Karpas-422 (cell line): ENCODE measurements at regions not wholly inside any gene's neighbourhood (a gene's known extent, or its start where the extent isn't known, plus 50 kb on each side); places are given as distances from the start of the nearest gene placed in this dataset.

Source experiments
- DNase-seq: peaks from one replicate; pipeline ENCODE4 v3.0.0-alpha.2; 2015
- H2AFZ ChIP-seq: fragments of 200-600 bp; sonication (generic); 2 replicates; pipeline ENCODE4 v1.6.1; 2014; ENCODE audit warnings: antibody characterized with exemption, low read length, mixed read lengths
- H3K27ac ChIP-seq: fragments of 200-600 bp; sonication (generic); 2 replicates; pipeline ENCODE4 v1.5.1; 2014; ENCODE audit warnings: mild to moderate bottlenecking, low read length, moderate library complexity
- H3K27me3 ChIP-seq: fragments of 200-600 bp; sonication (generic); 2 replicates; pipeline ENCODE4 v1.6.1; 2014; ENCODE audit warnings: low read length, mixed read lengths
- H3K36me3 ChIP-seq: fragments of 200-600 bp; sonication (generic); 2 replicates; pipeline ENCODE4 v1.6.1; 2014; ENCODE audit warnings: low read length, mixed read lengths; ENCODE audit not compliant: insufficient read depth
- H3K4me1 ChIP-seq: fragments of 200-600 bp; sonication (generic); 2 replicates; pipeline ENCODE4 v1.6.1; 2014; ENCODE audit warnings: mild to moderate bottlenecking, low read length, mixed read lengths
- H3K4me2 ChIP-seq: fragments of 200-600 bp; sonication (generic); 2 replicates; pipeline ENCODE4 v1.6.1; 2014; ENCODE audit warnings: low read length, low read depth, mild to moderate bottlenecking; ENCODE audit not compliant: poor library complexity, severe bottlenecking
- H3K4me3 ChIP-seq: fragments of 200-600 bp; sonication (generic); 2 replicates; pipeline ENCODE4 v1.5.1; 2014; ENCODE audit warnings: mild to moderate bottlenecking, antibody characterized with exemption, low read length, mixed read lengths
- H3K79me2 ChIP-seq: fragments of 200-600 bp; sonication (generic); 2 replicates; pipeline ENCODE4 v1.6.1; 2014; ENCODE audit warnings: mild to moderate bottlenecking, low read length, mixed read lengths
- H3K9ac ChIP-seq: fragments of 200-600 bp; sonication (generic); 2 replicates; pipeline ENCODE4 v1.6.0; 2014; ENCODE audit warnings: low read length
- H3K9me2 ChIP-seq: fragments of 200-600 bp; sonication (generic), shearing (Covaris generic); replicated peaks from 2 replicates; pipeline ENCODE4 v1.6.0; 2014; ENCODE audit warnings: mild to moderate bottlenecking, low read length, moderate library complexity; ENCODE audit not compliant: insufficient read depth
- H3K9me3 ChIP-seq: fragments of 300-700, 200-600 bp; sonication (generic); 2 replicates; pipeline ENCODE4 v1.6.1; 2014; ENCODE audit warnings: low read length, mixed read lengths
- H4K20me1 ChIP-seq: fragments of 200-600 bp; sonication (generic); 2 replicates; pipeline ENCODE4 v1.6.1; 2014; ENCODE audit warnings: mild to moderate bottlenecking, antibody characterized with exemption, low read length, low read depth; ENCODE audit not compliant: insufficient read depth

DNA sequence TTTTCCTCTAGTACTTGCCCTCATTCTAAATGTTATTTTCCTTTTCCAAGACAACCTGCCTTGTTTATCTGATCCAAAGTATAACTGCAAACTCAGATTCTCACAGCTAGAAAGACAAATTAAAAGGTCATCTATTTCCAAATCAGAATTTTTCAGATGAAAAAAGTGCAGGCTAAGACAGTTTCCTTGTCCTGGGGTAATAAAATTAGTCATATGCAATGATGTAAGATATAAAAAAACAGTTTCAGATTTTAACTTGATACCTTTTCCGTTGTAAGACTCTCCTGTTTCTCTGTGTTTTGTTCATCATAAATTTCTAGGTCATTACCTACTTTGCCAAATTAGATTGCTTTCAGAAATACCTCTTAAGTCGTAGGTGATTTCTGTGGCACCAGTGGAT, 238.4 kb upstream of the PEX5L start:
- H3K79me2 ChIP-seq = no peaks in the 10 kb centered on the region
- H3K27ac ChIP-seq = no peak overlapping the region
- no peak overlapping the region for H3K9ac ChIP-seq
- no peaks in the 10 kb centered on the region for H4K20me1 ChIP-seq
- no peaks in the 10 kb centered on the region for H3K9me2 ChIP-seq
- H3K36me3 ChIP-seq = no peaks in the 10 kb centered on the region
- peaks cover 16% of the 10 kb centered on the region for H3K4me1 ChIP-seq
- H2AFZ ChIP-seq = no peak overlapping the region
- no peak for DNase-seq
- H3K27me3 ChIP-seq = no peaks in the 10 kb centered on the region
- H3K9me3 ChIP-seq = no peaks in the 10 kb centered on the region
- no peak overlapping the region for H3K4me3 ChIP-seq
- H3K4me2 ChIP-seq = no peak overlapping the region

DNA sequence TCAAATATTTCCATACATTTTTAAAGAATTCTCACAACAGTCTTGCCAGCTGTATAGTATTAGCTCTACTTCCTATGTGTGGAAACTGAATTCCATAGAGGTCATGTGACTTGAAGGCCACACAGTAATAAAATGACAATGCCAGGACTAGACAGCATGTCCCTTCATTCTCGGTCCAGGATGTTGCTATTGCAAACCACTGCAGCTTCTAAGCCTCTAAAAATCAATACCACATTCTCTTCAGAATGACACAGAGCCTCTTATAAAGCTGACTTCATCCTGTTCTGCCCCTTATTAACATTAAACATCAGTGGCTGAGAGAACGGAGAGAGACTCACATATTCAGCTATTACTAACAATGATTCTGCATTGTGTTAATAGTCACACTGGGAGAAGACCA, 240.3 kb upstream of the PEX5L start:
- Histone ChIP-seq H2AFZ (no peak overlapping the region), H3K27ac (no peak overlapping the region), H3K79me2 (no peaks in the 10 kb centered on the region), H4K20me1 (no peaks in the 10 kb centered on the region), H3K9me2 (no peaks in the 10 kb centered on the region), H3K4me3 (no peak overlapping the region), H3K27me3 (no peaks in the 10 kb centered on the region), H3K36me3 (no peaks in the 10 kb centered on the region), H3K4me1 (peaks cover 16% of the 10 kb centered on the region), H3K9ac (no peak overlapping the region), H3K9me3 (no peaks in the 10 kb centered on the region), H3K4me2 (no peak overlapping the region)
- no peak for DNase-seq

DNA sequence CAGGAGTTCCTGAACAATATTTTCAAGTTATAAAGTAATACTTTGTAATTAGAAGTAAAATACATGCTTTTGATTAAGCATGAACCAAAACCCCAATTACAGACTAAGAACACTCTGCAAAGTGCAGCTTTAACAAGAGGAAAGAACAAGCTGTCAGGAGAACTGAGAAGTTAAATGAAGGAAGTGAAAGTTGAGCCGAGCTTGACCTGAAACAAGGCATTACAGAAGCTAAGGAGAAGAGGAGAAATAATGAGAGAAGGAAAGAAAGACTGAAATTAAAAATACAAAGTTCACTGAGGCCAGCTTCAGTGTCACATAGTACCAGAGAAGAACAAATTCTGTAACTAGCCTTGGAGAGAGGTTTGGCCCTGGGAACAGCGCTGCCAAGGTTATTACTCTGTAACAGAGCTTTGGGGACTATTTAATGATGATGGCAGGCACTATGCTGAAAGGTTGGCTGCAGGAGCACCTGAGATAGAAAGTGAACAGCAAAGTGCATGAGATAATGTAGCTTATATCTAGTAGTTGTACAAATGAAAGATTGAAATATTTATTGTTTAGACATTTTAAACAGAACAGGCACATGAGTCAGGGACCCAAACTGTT, 241.9 kb upstream of the PEX5L start:
- no peak overlapping the region for H3K4me3 ChIP-seq
- peak; percentile 68 for DNase-seq
- no peaks in the 10 kb centered on the region for H3K9me3 ChIP-seq
- no peak overlapping the region for H3K27ac ChIP-seq
- no peaks in the 10 kb centered on the region for H3K36me3 ChIP-seq
- no peak overlapping the region for H3K9ac ChIP-seq
- H4K20me1 ChIP-seq = no peaks in the 10 kb centered on the region
- peaks cover 16% of the 10 kb centered on the region for H3K4me1 ChIP-seq
- H3K9me2 ChIP-seq = no peaks in the 10 kb centered on the region
- H2AFZ ChIP-seq = peak overlapping the region; percentile 33; the same call in 1 of the 2 replicates
- no peaks in the 10 kb centered on the region for H3K79me2 ChIP-seq
- H3K27me3 ChIP-seq = no peaks in the 10 kb centered on the region
- H3K4me2 ChIP-seq = peak overlapping the region; percentile 22

DNA sequence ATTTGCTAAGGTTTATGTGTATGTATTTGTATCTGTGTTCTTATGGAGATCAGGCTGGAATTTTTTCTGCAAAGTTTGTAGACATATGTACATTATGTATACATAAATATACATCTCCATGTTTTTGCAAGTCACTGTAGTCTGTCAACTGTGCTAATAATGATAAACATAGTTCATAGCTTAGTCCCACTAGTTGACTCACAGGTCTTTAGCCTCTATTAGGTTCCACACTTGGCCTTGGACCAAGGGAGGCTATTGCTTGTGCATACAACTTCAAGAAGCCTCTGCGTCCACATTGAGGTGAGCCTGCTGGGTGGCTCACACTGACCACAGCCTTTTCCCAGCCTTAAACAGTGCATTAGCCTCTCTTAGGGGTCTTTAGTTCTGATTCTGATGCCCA, 243.8 kb upstream of the PEX5L start:
- H3K4me1 ChIP-seq = peaks cover 16% of the 10 kb centered on the region
- no peaks in the 10 kb centered on the region for H3K79me2 ChIP-seq
- no peaks in the 10 kb centered on the region for H3K36me3 ChIP-seq
- no peaks in the 10 kb centered on the region for H3K9me2 ChIP-seq
- H3K9ac ChIP-seq = no peak overlapping the region
- no peak overlapping the region for H3K4me3 ChIP-seq
- no peak overlapping the region for H2AFZ ChIP-seq
- H3K27me3 ChIP-seq = no peaks in the 10 kb centered on the region
- H3K4me2 ChIP-seq = no peak overlapping the region
- H3K27ac ChIP-seq = no peak overlapping the region
- DNase-seq = no peak
- H3K9me3 ChIP-seq = no peaks in the 10 kb centered on the region
- H4K20me1 ChIP-seq = no peaks in the 10 kb centered on the region

DNA sequence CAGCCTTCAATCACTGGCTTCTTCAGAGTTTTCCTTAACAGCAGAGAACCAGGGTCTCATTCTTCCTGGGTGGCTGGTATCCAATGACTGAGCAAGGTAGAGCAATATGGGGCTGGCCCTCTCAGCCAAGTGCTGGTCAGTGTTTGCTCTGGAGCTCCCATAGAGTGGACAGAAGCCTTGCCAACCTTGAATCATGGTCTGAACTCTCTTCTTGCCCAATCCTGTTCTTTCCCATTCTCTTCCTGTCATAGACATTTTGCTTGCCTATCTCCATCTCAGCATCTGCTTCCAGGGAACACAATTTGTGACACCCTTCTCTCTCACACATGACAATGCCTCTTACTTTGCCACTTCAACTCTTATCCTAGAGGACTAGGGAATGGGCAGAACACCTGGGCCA, 245.6 kb upstream of the PEX5L start:
- no peak overlapping the region for H3K4me2 ChIP-seq
- H3K36me3 ChIP-seq = no peaks in the 10 kb centered on the region
- no peak overlapping the region for H3K27ac ChIP-seq
- no peaks in the 10 kb centered on the region for H3K27me3 ChIP-seq
- no peak overlapping the region for H3K9ac ChIP-seq
- H3K9me3 ChIP-seq = no peaks in the 10 kb centered on the region
- no peak overlapping the region for H3K4me3 ChIP-seq
- H4K20me1 ChIP-seq = no peaks in the 10 kb centered on the region
- H3K9me2 ChIP-seq = no peaks in the 10 kb centered on the region
- H2AFZ ChIP-seq = no peak overlapping the region
- peaks cover 16% of the 10 kb centered on the region for H3K4me1 ChIP-seq
- DNase-seq = no peak
- H3K79me2 ChIP-seq = no peaks in the 10 kb centered on the region

DNA sequence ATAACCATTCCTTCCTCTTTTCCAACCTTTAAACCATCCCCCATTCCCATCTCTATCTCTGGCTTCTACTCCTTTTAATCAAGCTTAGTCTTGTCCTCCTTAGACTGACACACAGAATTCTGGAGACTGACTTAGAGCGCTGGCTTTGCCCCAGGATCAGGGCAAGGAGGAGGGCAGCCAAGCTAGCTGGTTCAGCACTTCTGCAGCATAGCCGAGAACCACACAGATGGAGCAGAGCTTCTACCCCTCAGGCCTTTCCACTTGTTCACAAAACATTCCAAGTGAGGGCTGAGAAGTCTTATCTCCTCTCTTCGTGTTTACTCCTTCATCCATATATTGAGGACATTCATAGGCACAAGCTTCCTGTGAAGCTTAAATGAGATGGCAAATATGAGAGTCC, 246.5 kb upstream of the PEX5L start:
- no peak overlapping the region for H3K4me3 ChIP-seq
- peaks cover 9% of the 10 kb centered on the region for H3K4me1 ChIP-seq
- DNase-seq = no peak
- H3K9me3 ChIP-seq = no peaks in the 10 kb centered on the region
- no peaks in the 10 kb centered on the region for H3K36me3 ChIP-seq
- H3K4me2 ChIP-seq = no peak overlapping the region
- H3K79me2 ChIP-seq = no peaks in the 10 kb centered on the region
- H3K9me2 ChIP-seq = no peaks in the 10 kb centered on the region
- H2AFZ ChIP-seq = no peak overlapping the region
- no peaks in the 10 kb centered on the region for H4K20me1 ChIP-seq
- H3K9ac ChIP-seq = no peak overlapping the region
- no peaks in the 10 kb centered on the region for H3K27me3 ChIP-seq
- H3K27ac ChIP-seq = no peak overlapping the region

DNA sequence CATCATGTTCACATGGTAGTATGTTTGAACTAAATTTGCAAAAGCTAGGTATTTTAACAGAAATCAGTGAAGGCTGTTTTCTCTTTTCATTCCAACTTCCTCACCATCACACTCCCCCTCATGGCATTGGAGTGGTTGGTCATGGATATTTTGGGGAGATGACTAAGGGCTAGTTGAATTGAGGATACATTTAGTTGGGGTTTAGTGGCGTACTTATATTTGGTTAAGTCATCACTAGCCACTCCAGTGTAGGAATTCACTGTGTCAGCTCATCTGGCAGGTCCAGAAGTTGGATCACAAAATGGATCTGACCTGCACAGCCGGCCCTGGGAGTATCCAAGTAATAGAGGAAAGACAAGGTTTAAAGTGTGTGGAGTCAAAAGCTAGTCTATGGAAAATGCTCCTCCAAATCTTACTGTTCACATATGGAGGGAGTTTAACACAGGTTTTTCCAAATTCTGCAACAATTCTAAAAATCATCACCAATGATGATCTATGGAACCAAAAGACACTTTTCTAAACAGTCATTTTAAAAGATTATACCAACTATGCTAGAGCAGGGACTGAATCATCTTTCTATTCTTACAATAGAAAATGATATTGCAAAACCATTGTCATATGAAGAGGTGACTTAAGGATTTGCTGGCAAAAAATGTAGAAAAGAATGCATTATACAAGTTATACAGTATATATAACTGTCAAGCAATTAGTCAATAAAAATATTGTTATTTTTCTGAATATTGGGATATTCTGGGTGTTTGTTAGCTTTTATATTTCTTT, 247.8 kb upstream of the PEX5L start:
- H3K9me3 ChIP-seq = no peaks in the 10 kb centered on the region
- H3K36me3 ChIP-seq = no peaks in the 10 kb centered on the region
- no peaks in the 10 kb centered on the region for H3K9me2 ChIP-seq
- no peak overlapping the region for H3K27ac ChIP-seq
- H3K9ac ChIP-seq = no peak overlapping the region
- H3K4me3 ChIP-seq = no peak overlapping the region
- H3K79me2 ChIP-seq = no peaks in the 10 kb centered on the region
- H3K4me1 ChIP-seq = no peaks in the 10 kb centered on the region
- H3K27me3 ChIP-seq = no peaks in the 10 kb centered on the region
- no peak for DNase-seq
- H4K20me1 ChIP-seq = no peaks in the 10 kb centered on the region
- no peak overlapping the region for H3K4me2 ChIP-seq
- no peak overlapping the region for H2AFZ ChIP-seq

DNA sequence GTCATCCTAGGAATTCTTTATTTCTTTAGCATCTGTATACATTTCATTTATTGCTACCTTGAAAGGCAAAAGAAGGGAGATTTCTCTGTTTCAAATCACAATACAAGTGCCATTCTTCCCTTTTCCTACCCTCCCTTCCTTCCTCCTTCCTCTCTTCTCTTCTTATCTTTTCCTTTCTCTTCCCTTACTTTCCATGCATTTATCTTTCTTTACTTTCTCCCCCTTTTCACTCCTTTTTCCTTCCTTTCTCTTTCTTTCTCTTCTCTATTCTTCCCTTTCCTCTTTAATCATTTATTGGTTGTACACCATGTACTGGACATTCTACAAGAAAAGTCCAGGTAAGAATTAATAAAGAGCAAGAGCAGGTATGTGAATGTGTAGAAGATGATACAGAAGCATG, 251.0 kb upstream of the PEX5L start:
- no peak for DNase-seq
- Histone ChIP-seq H3K4me3 (no peak overlapping the region), H3K4me1 (no peaks in the 10 kb centered on the region), H3K27ac (no peak overlapping the region), H2AFZ (no peak overlapping the region), H3K27me3 (no peaks in the 10 kb centered on the region), H3K9me3 (no peaks in the 10 kb centered on the region), H3K9me2 (no peaks in the 10 kb centered on the region), H3K79me2 (no peaks in the 10 kb centered on the region), H4K20me1 (no peaks in the 10 kb centered on the region), H3K9ac (no peak overlapping the region), H3K4me2 (no peak overlapping the region), H3K36me3 (no peaks in the 10 kb centered on the region)
